Calu3 (cell line): ENCODE measurements at regions not wholly inside any gene's neighbourhood (a gene's known extent, or its start where the extent isn't known, plus 50 kb on each side); places are given as distances from the start of the nearest gene placed in this dataset.

ENCODE experiments used
- BruUV-seq: library from RNA; stranded (reverse); fragments of 400-500 nt; replicated peaks from 2 replicates; lab custom pipeline; 2021; lab: Mats Ljungman, UMichigan
- CTCF ChIA-PET: fragments of 300-600 bp; sonication (Branson Sonifier 250); formaldehyde crosslinking; loops from one replicate; lab custom pipeline; 2022; ENCODE audit warnings: antibody characterized with exemption; lab: Charles Lee
- DNase-seq: peaks from one replicate; pipeline ENCODE4 v3.0.0; 2022
- H3K27ac Mint-ChIP-seq: one replicate; pipeline ENCODE4 v1.8.0; 2022; ENCODE audit warnings: mixed read lengths; ENCODE audit not compliant: unreplicated experiment
- H3K27me3 Mint-ChIP-seq: one replicate; pipeline ENCODE4 v1.8.0; 2022; ENCODE audit warnings: mixed read lengths; ENCODE audit not compliant: unreplicated experiment
- H3K36me3 Mint-ChIP-seq: one replicate; pipeline ENCODE4 v1.8.0; 2022; ENCODE audit warnings: mild to moderate bottlenecking, moderate library complexity, mixed read lengths; ENCODE audit not compliant: insufficient read depth, unreplicated experiment
- H3K4me1 Mint-ChIP-seq: one replicate; pipeline ENCODE4 v1.8.0; 2022; ENCODE audit warnings: mild to moderate bottlenecking, low read depth, mixed read lengths; ENCODE audit not compliant: unreplicated experiment
- H3K4me3 Mint-ChIP-seq: one replicate; pipeline ENCODE4 v1.8.0; 2022; ENCODE audit warnings: mild to moderate bottlenecking, low read depth, moderate library complexity, mixed read lengths; ENCODE audit not compliant: unreplicated experiment
- H3K9me3 Mint-ChIP-seq: one replicate; pipeline ENCODE4 v1.8.0; 2022; ENCODE audit warnings: low read depth, mixed read lengths; ENCODE audit not compliant: unreplicated experiment
- CTCF ChIP-seq: fragments of 200-600 bp; IDR thresholded peaks from one replicate; pipeline ENCODE4 v1.8.0; 2022; ENCODE audit warnings: antibody characterized with exemption; ENCODE audit not compliant: unreplicated experiment
- intact Hi-C: fragments of 100-400 bp; cut with micrococcal nuclease; formaldehyde crosslinking; loops from one replicate; pipeline ENCODE4 v1.10.0; 2022; ENCODE audit not compliant: unreplicated experiment

- Mint-ChIP-seq H3K36me3 (peaks cover 6% of the 10 kb centered on the region), H3K27me3 (no peaks in the 10 kb centered on the region), H3K4me1 (peaks cover 11% of the 10 kb centered on the region), H3K9me3 (no peaks in the 10 kb centered on the region), H3K4me3 (no peak overlapping the region), H3K27ac (no peak overlapping the region)
- BruUV-seq = no TSS peak
- DNase-seq = no peak
- CTCF ChIA-PET = no interaction called here
- intact Hi-C loops = loop anchor here (5.0 kb wide), 1 partner anchor 67 kb away; no protein-coding TSS in a partner anchor
- TF ChIP-seq CTCF = no peak
Measured at GRCh38 chr4:128639541-128640270, 169.8 kb upstream of the JADE1 start.

GRCh38 chr4:128636906-128637305, 172.6 kb upstream of the JADE1 start:
- CTCF ChIA-PET = no interaction called here
- Mint-ChIP-seq H3K9me3 (no peaks in the 10 kb centered on the region), H3K27me3 (no peaks in the 10 kb centered on the region), H3K36me3 (peaks cover 6% of the 10 kb centered on the region), H3K4me3 (no peak overlapping the region), H3K27ac (no peak overlapping the region), H3K4me1 (peaks cover 20% of the 10 kb centered on the region)
- intact Hi-C loops = loop anchor here (5.0 kb wide), 1 partner anchor 65 kb away; no protein-coding TSS in a partner anchor
- no TSS peak for BruUV-seq
- TF ChIP-seq CTCF = no peak
- DNase-seq = no peak

- no peak for TF ChIP-seq CTCF
- intact Hi-C loops = loop anchor here (5.0 kb wide), 1 partner anchor 64 kb away; no protein-coding TSS in a partner anchor
- no peaks in the 10 kb centered on the region for H3K9me3 Mint-ChIP-seq
- CTCF ChIA-PET = no interaction called here
- H3K27me3 Mint-ChIP-seq = no peaks in the 10 kb centered on the region
- DNase-seq = no peak
- peaks cover 20% of the 10 kb centered on the region for H3K4me1 Mint-ChIP-seq
- peaks cover 6% of the 10 kb centered on the region for H3K36me3 Mint-ChIP-seq
- H3K27ac Mint-ChIP-seq = peak overlapping the region; percentile 85
- no TSS peak for BruUV-seq
- no peak overlapping the region for H3K4me3 Mint-ChIP-seq
Measured at GRCh38 chr4:128635955-128636560, 173.4 kb upstream of the JADE1 start.

GRCh38 chr4:128635141-128635954, 174.2 kb upstream of the JADE1 start:
- no peaks in the 10 kb centered on the region for H3K9me3 Mint-ChIP-seq
- DNase-seq = peak; percentile 66
- CTCF ChIA-PET = no interaction called here
- H3K4me3 Mint-ChIP-seq = peak overlapping the region; percentile 51
- BruUV-seq = no TSS peak
- intact Hi-C loops = loop anchor here (5.0 kb wide), 1 partner anchor 63 kb away; no protein-coding TSS in a partner anchor
- no peak for TF ChIP-seq CTCF
- peaks cover 6% of the 10 kb centered on the region for H3K36me3 Mint-ChIP-seq
- H3K27ac Mint-ChIP-seq = peak overlapping the region; percentile 85
- no peaks in the 10 kb centered on the region for H3K27me3 Mint-ChIP-seq
- H3K4me1 Mint-ChIP-seq = peaks cover 20% of the 10 kb centered on the region
